22Rv1 (cell line): ENCODE measurements at regions not wholly inside any gene's neighbourhood (a gene's known extent, or its start where the extent isn't known, plus 50 kb on each side); places are given as distances from the start of the nearest gene placed in this dataset.

ENCODE experiments used
- H3K27ac ChIP-seq: fragments of 450-650 bp; 2 replicates; pipeline ENCODE4 v1.5.1; 2017
- ZFX ChIP-seq: fragments of 450-650 bp; IDR thresholded peaks from 2 replicates; pipeline ENCODE4 v1.6.1; 2017; ENCODE audit warnings: antibody characterized with exemption, borderline replicate concordance
- TF ChIP-seq, protein P1 (sequence below): fragments of 450-650 bp; IDR thresholded peaks from 2 replicates; pipeline ENCODE4 v1.5.1; 2017; ENCODE audit warnings: mild to moderate bottlenecking

DNA sequence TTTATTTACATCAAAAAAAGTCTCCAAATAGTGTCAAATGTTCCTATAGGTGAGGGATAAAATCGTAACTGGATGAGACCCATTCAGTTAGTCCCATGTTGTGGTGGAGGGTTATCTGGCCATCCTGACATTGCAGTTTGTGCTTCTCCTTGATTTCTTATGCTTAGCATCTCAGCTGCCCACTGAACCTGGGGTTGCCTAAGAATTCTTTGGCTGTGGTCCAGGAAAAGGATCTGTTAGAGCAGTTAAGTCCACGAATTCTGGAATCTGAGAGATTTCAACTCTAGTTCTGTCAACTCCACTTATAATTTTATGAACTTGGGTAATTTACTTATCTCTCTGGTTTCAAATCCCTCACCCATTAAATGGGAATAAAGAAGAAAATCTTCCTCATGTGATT lies 1673.4 kb downstream of the REEP3 start:
- no peak for TF ChIP-seq ZFX
- TF ChIP-seq, protein P1, sequence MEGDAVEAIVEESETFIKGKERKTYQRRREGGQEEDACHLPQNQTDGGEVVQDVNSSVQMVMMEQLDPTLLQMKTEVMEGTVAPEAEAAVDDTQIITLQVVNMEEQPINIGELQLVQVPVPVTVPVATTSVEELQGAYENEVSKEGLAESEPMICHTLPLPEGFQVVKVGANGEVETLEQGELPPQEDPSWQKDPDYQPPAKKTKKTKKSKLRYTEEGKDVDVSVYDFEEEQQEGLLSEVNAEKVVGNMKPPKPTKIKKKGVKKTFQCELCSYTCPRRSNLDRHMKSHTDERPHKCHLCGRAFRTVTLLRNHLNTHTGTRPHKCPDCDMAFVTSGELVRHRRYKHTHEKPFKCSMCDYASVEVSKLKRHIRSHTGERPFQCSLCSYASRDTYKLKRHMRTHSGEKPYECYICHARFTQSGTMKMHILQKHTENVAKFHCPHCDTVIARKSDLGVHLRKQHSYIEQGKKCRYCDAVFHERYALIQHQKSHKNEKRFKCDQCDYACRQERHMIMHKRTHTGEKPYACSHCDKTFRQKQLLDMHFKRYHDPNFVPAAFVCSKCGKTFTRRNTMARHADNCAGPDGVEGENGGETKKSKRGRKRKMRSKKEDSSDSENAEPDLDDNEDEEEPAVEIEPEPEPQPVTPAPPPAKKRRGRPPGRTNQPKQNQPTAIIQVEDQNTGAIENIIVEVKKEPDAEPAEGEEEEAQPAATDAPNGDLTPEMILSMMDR = no peak
- H3K27ac ChIP-seq = no peak overlapping the region

GRCh38 chr10:65196111-65196510 lies 1674.9 kb downstream of the REEP3 start:
- H3K27ac ChIP-seq = no peak overlapping the region
- TF ChIP-seq ZFX = no peak
- TF ChIP-seq, protein P1 = no peak

GRCh38 chr10:65197935-65198334 lies 1676.7 kb downstream of the REEP3 start:
- TF ChIP-seq, protein P1 = no peak
- TF ChIP-seq ZFX = no peak
- H3K27ac ChIP-seq = no peak overlapping the region

- no peak overlapping the region for H3K27ac ChIP-seq
- TF ChIP-seq, protein P1 = no peak
- no peak for TF ChIP-seq ZFX
These were observed 1680.3 kb downstream of the REEP3 start for GRCh38 chr10:65201491-65201890.

- H3K27ac ChIP-seq = no peak overlapping the region
- TF ChIP-seq, protein P1 = no peak
- TF ChIP-seq ZFX = no peak
These were observed 1683.8 kb downstream of the REEP3 start for GRCh38 chr10:65204999-65205398.

DNA sequence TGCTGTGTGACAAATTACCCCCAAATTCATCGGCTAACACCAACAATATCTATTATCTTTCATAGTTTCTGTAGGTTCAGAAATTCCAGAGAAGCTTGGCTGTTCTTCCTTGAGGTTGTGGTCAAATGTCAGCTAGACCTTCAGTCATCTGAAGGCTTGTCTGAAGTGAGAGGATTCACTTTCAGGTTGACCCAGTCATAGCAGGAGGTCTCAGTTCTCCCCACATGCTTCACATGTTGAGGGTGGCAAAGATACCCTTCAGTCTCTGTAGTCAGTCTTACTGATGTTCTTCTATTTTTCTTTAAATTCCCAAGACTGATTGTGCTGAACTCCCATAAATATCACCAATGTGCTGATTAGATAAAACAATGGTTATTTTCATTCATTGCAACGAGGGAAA lies 1692.0 kb downstream of the REEP3 start:
- TF ChIP-seq, protein P1 = no peak
- no peak for TF ChIP-seq ZFX
- H3K27ac ChIP-seq = no peak overlapping the region

- TF ChIP-seq ZFX = no peak
- TF ChIP-seq, protein P1 = no peak
These were observed 1698.2 kb downstream of the REEP3 start for GRCh38 chr10:65219444-65219843.

More at GRCh38 chr10:65219444-65219843, 1698.2 kb downstream of the REEP3 start:
- no peak overlapping the region for H3K27ac ChIP-seq
